Kidney (tissue), 13 donors: ENCODE measurements at regions not wholly inside any gene's neighbourhood (a gene's known extent, or its start where the extent isn't known, plus 50 kb on each side); places are given as distances from the start of the nearest gene placed in this dataset.
A peak's percentile ranks its signal among the peaks of the same experiment; 100 is the strongest.

ENCODE experiments used
- DNase-seq, 5 donors: peaks; one replicate each; pipeline ENCODE4 v3.0.0-alpha.2; 2013 to 2020
- FAIRE-seq: peaks from 2 replicates; lab custom pipeline; 2012; peaks lifted over from hg19 to GRCh38; lab: Jason Lieb, UNC
- H3K27ac ChIP-seq, 2 donors: one replicate each; pipeline ENCODE4 v1.7.0; 2013; ENCODE audit warnings: low read depth in 2 of 2, low read length in 2 of 2, inconsistent platforms in 1 of 2
- H3K27me3 ChIP-seq: one replicate; pipeline ENCODE4 v1.7.1; 2013; ENCODE audit warnings: low read length, inconsistent platforms; ENCODE audit not compliant: control insufficient read depth, insufficient read depth
- H3K36me3 ChIP-seq, 3 donors: one replicate each; pipeline versions ENCODE4 v1.7.0 to v1.7.1; 2013; ENCODE audit warnings: low read length in 3 of 3, control low read depth in 1 of 3, inconsistent platforms in 1 of 3; ENCODE audit not compliant: insufficient read depth in 3 of 3, control insufficient read depth in 2 of 3
- H3K4me1 ChIP-seq, 3 donors: one replicate each; pipeline versions ENCODE4 v1.7.0 to v1.7.1; 2013; ENCODE audit warnings: low read length in 3 of 3, inconsistent platforms in 1 of 3, low read depth in 1 of 3; ENCODE audit not compliant: control insufficient read depth in 2 of 3, insufficient read depth in 2 of 3
- H3K4me3 ChIP-seq, 3 donors: one replicate each; pipeline versions ENCODE4 v1.7.0 to v1.8.1; 2013; ENCODE audit warnings: low read length in 3 of 3, control low read depth in 1 of 3, inconsistent platforms in 1 of 3
- H3K9ac ChIP-seq, 3 donors: one replicate each; pipeline versions ENCODE4 v1.7.0 to v1.7.1; 2013; ENCODE audit warnings: low read length in 3 of 3, control low read depth in 1 of 3, inconsistent platforms in 1 of 3
- H3K9me3 ChIP-seq, 3 donors: one replicate each; pipeline versions ENCODE4 v1.7.0 to v1.7.1; 2013; ENCODE audit warnings: low read length in 3 of 3, control low read depth in 1 of 3, inconsistent platforms in 1 of 3; ENCODE audit not compliant: control insufficient read depth in 2 of 3, insufficient read depth in 1 of 3
- CTCF ChIP-seq: IDR thresholded peaks from 3 replicates; pipeline ENCODE4 v1.5.1; 2012; ENCODE audit warnings: mild to moderate bottlenecking, moderate library complexity, borderline replicate concordance; ENCODE audit not compliant: insufficient read depth; ENCODE audit errors: extremely low read depth
- intact Hi-C: fragments of 100-400 bp; cut with DNase I; formaldehyde crosslinking; loops from one replicate; pipeline ENCODE4 v1.11.1; 2022
- donor health status: control.
- donor health status: control.
- donor health status: control.
- donor health status: control.
- donor health status: control.
- donor health status: DM: yes; HTN: yes; CAD: no.
- donor health status: Normal renal cell carcinoma (clear cell type).

GRCh38 chr14:27916326-27916725 lies 850.3 kb upstream of the FOXG1 start:
- no peak for DNase-seq
- intact Hi-C loops: no loop called here
- no peak for TF ChIP-seq CTCF
- Histone ChIP-seq H3K9ac (no peak overlapping the region), H3K4me3 (no peak overlapping the region), H3K4me1 (no peaks in the 10 kb centered on the region), H3K9me3 (peaks cover 0 to 3% (median 0%) of the 10 kb centered on the region in 3 donors), H3K36me3 (no peaks in the 10 kb centered on the region), H3K27me3 (no peaks in the 10 kb centered on the region), H3K27ac (no peak overlapping the region)
- no peak for FAIRE-seq

DNA sequence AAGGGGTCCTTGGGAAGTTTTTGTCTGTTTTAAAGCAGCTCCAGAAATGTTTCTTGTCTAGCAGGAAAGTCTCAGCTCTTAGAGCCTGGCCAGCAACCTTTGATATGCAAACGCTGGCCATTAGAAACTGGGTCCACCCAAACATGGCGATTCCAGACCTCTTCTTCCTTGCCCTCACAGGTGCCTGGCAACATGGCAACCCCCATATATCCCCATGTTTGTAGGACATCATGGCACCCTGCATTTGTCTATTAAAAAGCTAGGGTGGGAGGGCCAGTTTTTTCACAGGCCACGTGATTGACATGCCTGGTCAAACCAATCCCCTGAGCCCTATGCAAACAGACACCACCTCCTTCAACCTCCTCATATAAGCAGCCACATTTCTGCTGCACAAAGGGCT lies 848.7 kb upstream of the FOXG1 start:
- FAIRE-seq (no peak), DNase-seq (peak in 1 of 5 donors; percentile 11)
- TF ChIP-seq CTCF: no peak
- Histone ChIP-seq H3K36me3 (no peaks in the 10 kb centered on the region), H3K27ac (no peak overlapping the region), H3K4me1 (no peaks in the 10 kb centered on the region), H3K27me3 (no peaks in the 10 kb centered on the region), H3K9ac (no peak overlapping the region), H3K9me3 (no peaks in the 10 kb centered on the region), H3K4me3 (no peak overlapping the region)
- intact Hi-C loops: no loop called here

GRCh38 chr14:27927519-27927918 lies 839.1 kb upstream of the FOXG1 start:
- H3K27me3 ChIP-seq: no peaks in the 10 kb centered on the region
- no peak for TF ChIP-seq CTCF

DNA sequence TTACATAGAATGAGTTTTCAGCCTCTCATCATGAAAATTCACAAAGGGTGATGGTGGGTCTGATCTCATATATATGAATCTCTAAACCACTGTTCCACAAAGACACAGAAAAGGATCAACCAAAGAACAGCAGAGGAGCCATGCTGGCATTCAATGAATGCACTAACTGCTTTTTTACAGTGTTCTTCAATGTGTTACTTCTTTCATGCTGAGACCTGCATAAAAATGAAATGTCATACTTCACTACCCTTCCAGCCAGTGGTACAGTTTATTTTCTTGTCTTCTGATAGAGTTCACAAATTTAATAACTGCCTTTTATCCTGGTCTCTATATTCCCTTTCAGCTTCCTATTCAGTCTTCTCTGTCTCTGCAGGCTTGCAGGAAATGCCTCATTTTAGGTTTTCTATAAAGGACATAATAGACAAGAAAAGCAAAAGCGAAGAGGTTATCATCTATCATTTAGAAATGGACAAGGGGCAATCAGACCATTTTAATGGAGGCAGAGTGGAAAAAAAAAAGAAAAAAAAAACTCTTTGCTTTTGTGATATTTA lies 836.7 kb upstream of the FOXG1 start:
- no peak overlapping the region for H3K9ac ChIP-seq
- no peak overlapping the region for H3K4me3 ChIP-seq
- H3K9me3 ChIP-seq: no peaks in the 10 kb centered on the region
- no peaks in the 10 kb centered on the region for H3K4me1 ChIP-seq
- intact Hi-C loops: no loop called here
- H3K27ac ChIP-seq: no peak overlapping the region
- no peaks in the 10 kb centered on the region for H3K36me3 ChIP-seq
- no peak for FAIRE-seq
- no peak for TF ChIP-seq CTCF
- no peaks in the 10 kb centered on the region for H3K27me3 ChIP-seq
- DNase-seq: no peak

More at GRCh38 chr14:27927519-27927918, 839.1 kb upstream of the FOXG1 start:
- DNase-seq (no peak), FAIRE-seq (no peak)
- H3K4me3 ChIP-seq: no peak overlapping the region
- intact Hi-C loops: no loop called here
- no peaks in the 10 kb centered on the region for H3K9me3 ChIP-seq
- H3K9ac ChIP-seq: no peak overlapping the region
- no peak overlapping the region for H3K27ac ChIP-seq
- no peaks in the 10 kb centered on the region for H3K36me3 ChIP-seq
- no peaks in the 10 kb centered on the region for H3K4me1 ChIP-seq
